ENCODE measurements at regions not wholly inside any gene's neighbourhood (a gene's known extent, or its start where the extent isn't known, plus 50 kb on each side); places are given as distances from the start of the nearest gene placed in this dataset.

DNA sequence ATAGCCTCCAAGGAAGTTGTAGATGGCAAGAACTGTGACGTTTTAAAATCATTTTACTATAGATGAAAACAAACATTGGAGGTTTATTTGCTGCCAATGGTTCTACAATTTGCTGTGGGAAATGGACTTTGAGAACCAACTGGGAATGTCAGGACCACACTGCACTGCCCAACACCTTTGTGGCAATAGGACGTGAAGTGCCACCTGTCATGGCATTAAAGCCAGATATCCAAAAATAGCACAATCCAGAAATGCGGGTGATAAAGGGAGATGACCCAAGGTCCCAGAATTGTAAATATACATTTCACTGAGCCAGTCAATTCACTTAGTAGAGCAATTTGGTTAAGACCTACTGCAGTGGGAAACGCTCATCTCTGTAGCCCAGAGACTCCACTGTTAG is 116.4 kb downstream of the MPP7 start:
- no peaks in the 10 kb centered on the region for H3K9me3 ChIP-seq (ENCODE audit: insufficient read depth, low read length)

DNA sequence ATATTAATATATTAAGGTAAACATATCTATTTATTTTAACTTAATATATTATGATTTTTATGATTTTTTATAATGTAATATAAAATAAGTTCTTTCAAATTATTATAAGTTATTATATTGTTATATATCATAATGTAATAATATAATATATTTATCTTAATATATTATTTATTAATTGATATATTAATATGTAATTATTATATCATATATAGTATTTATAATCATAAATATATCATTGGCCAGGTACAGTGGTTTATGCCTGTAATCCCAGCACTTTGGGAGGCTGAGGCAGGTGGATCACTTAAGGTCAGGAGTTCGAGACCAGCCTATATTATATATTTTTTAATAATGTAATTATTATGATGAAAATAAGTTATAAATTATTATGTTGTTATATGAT is 118.1 kb downstream of the MPP7 start:
- H3K36me3 ChIP-seq (replicated peaks; ENCODE audit: low read depth, low read length) = no peaks in the 10 kb centered on the region
- H3K79me2 ChIP-seq (ENCODE audit: low read length) = no peaks in the 10 kb centered on the region
- H3K27me3 ChIP-seq (ENCODE audit: low read depth, low read length) = no peaks in the 10 kb centered on the region
- no peak overlapping the region for H3K27ac ChIP-seq (ENCODE audit: low read length)
- H3K9ac ChIP-seq (ENCODE audit: low read length) = no peak overlapping the region
- no peaks in the 10 kb centered on the region for H3K4me1 ChIP-seq (ENCODE audit: low read length)
- no peak for TF ChIP-seq EZH2phosphoT487 (IDR thresholded peaks at IDR 0.05; ENCODE audit: low read depth)
- TF ChIP-seq, protein P1, sequence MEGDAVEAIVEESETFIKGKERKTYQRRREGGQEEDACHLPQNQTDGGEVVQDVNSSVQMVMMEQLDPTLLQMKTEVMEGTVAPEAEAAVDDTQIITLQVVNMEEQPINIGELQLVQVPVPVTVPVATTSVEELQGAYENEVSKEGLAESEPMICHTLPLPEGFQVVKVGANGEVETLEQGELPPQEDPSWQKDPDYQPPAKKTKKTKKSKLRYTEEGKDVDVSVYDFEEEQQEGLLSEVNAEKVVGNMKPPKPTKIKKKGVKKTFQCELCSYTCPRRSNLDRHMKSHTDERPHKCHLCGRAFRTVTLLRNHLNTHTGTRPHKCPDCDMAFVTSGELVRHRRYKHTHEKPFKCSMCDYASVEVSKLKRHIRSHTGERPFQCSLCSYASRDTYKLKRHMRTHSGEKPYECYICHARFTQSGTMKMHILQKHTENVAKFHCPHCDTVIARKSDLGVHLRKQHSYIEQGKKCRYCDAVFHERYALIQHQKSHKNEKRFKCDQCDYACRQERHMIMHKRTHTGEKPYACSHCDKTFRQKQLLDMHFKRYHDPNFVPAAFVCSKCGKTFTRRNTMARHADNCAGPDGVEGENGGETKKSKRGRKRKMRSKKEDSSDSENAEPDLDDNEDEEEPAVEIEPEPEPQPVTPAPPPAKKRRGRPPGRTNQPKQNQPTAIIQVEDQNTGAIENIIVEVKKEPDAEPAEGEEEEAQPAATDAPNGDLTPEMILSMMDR (IDR thresholded peaks at IDR 0.05; ENCODE audit: low read depth, low read length) = no peak
- H4K20me1 ChIP-seq (ENCODE audit: insufficient read depth, low read length) = no peaks in the 10 kb centered on the region
- H3K4me2 ChIP-seq (ENCODE audit: low read length) = no peak overlapping the region
- no peak overlapping the region for H2AFZ ChIP-seq (ENCODE audit: low read depth, low read length)
- no peaks in the 10 kb centered on the region for H3K9me3 ChIP-seq (ENCODE audit: insufficient read depth, low read length)
- H3K4me3 ChIP-seq (ENCODE audit: low read length) = no peak overlapping the region

More for the DNA sequence above, 116.4 kb downstream of the MPP7 start:
- Histone ChIP-seq H3K36me3 (replicated peaks; ENCODE audit: low read depth, low read length) (no peaks in the 10 kb centered on the region), H3K4me1 (ENCODE audit: low read length) (no peaks in the 10 kb centered on the region), H3K27me3 (ENCODE audit: low read depth, low read length) (no peaks in the 10 kb centered on the region), H3K4me2 (ENCODE audit: low read length) (no peak overlapping the region), H3K27ac (ENCODE audit: low read length) (no peak overlapping the region), H3K79me2 (ENCODE audit: low read length) (no peaks in the 10 kb centered on the region), H4K20me1 (ENCODE audit: insufficient read depth, low read length) (no peaks in the 10 kb centered on the region), H3K4me3 (ENCODE audit: low read length) (no peak overlapping the region), H2AFZ (ENCODE audit: low read depth, low read length) (no peak overlapping the region), H3K9ac (ENCODE audit: low read length) (no peak overlapping the region)
- TF ChIP-seq, protein P1 (IDR thresholded peaks at IDR 0.05; ENCODE audit: low read depth, low read length) = no peak
- no peak for TF ChIP-seq EZH2phosphoT487 (IDR thresholded peaks at IDR 0.05; ENCODE audit: low read depth)

DNA sequence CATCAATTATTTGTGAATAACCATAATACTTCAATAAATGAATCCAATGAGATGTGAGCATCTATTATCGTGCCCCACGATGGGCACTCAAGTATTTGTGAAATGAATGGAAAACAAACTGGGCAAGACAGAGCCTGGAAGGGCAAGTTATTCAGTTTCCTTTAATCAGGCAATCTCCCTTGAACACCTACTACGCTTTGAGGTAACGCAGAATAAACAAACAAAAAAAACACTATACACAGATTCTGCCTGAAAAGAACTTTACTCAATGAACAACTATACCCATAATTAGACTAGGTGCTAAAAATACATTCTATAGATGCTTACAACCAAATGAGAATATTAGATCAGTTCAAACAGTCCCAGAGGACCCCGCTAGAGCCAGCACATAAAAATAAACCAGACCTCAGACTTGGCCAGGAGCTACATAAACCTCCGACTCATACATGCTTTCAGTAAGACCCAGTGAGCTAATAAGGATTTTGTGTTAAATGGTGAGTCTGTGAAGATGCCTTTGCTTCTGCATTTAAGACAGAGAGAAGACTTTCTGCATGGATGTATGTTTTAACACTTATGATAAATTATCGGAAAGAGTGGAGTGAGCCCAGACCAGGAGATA is 121.3 kb downstream of the MPP7 start:
- TF ChIP-seq, protein P1 (IDR thresholded peaks at IDR 0.05; ENCODE audit: low read depth, low read length) = no peak
- peaks cover 15% of the 10 kb centered on the region for H3K4me1 ChIP-seq (ENCODE audit: low read length)
- no peak overlapping the region for H3K27ac ChIP-seq (ENCODE audit: low read length)
- H3K4me2 ChIP-seq (ENCODE audit: low read length) = no peak overlapping the region
- H4K20me1 ChIP-seq (ENCODE audit: insufficient read depth, low read length) = no peaks in the 10 kb centered on the region
- H3K79me2 ChIP-seq (ENCODE audit: low read length) = no peaks in the 10 kb centered on the region
- H3K4me3 ChIP-seq (ENCODE audit: low read length) = no peak overlapping the region
- no peak overlapping the region for H3K9ac ChIP-seq (ENCODE audit: low read length)
- no peak overlapping the region for H2AFZ ChIP-seq (ENCODE audit: low read depth, low read length)
- no peaks in the 10 kb centered on the region for H3K36me3 ChIP-seq (replicated peaks; ENCODE audit: low read depth, low read length)
- no peaks in the 10 kb centered on the region for H3K9me3 ChIP-seq (ENCODE audit: insufficient read depth, low read length)
- no peaks in the 10 kb centered on the region for H3K27me3 ChIP-seq (ENCODE audit: low read depth, low read length)

DNA sequence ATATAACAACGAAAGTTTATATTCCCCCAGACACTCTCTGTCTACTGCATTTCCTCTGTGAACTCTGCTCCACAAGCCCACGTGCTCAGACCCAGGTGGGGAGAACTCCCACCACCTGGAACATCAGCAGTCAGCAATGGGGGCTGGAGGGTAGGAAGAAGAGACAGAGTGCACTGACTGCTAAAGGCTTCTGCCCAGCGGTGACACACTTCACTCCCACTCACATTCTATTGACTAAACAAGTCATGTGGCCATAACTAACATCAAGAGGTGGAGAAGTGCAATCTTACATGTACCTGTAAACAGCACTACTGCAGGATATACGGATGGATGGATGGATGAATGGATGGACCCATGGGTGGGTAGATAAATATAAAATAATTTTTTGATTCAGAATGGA is 122.2 kb downstream of the MPP7 start:
- no peaks in the 10 kb centered on the region for H3K9me3 ChIP-seq (ENCODE audit: insufficient read depth, low read length)
- no peak overlapping the region for H3K27ac ChIP-seq (ENCODE audit: low read length)
- TF ChIP-seq, protein P1 (IDR thresholded peaks at IDR 0.05; ENCODE audit: low read depth, low read length) = no peak
- TF ChIP-seq EZH2phosphoT487 (IDR thresholded peaks at IDR 0.05; ENCODE audit: low read depth) = no peak
- no peak overlapping the region for H3K4me3 ChIP-seq (ENCODE audit: low read length)
- no peak overlapping the region for H2AFZ ChIP-seq (ENCODE audit: low read depth, low read length)
- H3K27me3 ChIP-seq (ENCODE audit: low read depth, low read length) = no peaks in the 10 kb centered on the region
- H3K4me2 ChIP-seq (ENCODE audit: low read length) = no peak overlapping the region
- H3K4me1 ChIP-seq (ENCODE audit: low read length) = peaks cover 17% of the 10 kb centered on the region
- no peaks in the 10 kb centered on the region for H3K36me3 ChIP-seq (replicated peaks; ENCODE audit: low read depth, low read length)
- H3K9ac ChIP-seq (ENCODE audit: low read length) = no peak overlapping the region
- no peaks in the 10 kb centered on the region for H4K20me1 ChIP-seq (ENCODE audit: insufficient read depth, low read length)
- H3K79me2 ChIP-seq (ENCODE audit: low read length) = no peaks in the 10 kb centered on the region
